NCI-H1105 (cell line): ENCODE measurements at regions not wholly inside any gene's neighbourhood (a gene's known extent, or its start where the extent isn't known, plus 50 kb on each side); places are given as distances from the start of the nearest gene placed in this dataset.
"Not testable (repeated sequence)": the region's sequence is repeated elsewhere in the genome, so short reads cannot be mapped to it uniquely, and the experiment has no call there.

Experiments used
- DNase-seq: peaks from one replicate; lab custom pipeline; 2025; lab: John Stamatoyannopoulos, UW

DNA sequence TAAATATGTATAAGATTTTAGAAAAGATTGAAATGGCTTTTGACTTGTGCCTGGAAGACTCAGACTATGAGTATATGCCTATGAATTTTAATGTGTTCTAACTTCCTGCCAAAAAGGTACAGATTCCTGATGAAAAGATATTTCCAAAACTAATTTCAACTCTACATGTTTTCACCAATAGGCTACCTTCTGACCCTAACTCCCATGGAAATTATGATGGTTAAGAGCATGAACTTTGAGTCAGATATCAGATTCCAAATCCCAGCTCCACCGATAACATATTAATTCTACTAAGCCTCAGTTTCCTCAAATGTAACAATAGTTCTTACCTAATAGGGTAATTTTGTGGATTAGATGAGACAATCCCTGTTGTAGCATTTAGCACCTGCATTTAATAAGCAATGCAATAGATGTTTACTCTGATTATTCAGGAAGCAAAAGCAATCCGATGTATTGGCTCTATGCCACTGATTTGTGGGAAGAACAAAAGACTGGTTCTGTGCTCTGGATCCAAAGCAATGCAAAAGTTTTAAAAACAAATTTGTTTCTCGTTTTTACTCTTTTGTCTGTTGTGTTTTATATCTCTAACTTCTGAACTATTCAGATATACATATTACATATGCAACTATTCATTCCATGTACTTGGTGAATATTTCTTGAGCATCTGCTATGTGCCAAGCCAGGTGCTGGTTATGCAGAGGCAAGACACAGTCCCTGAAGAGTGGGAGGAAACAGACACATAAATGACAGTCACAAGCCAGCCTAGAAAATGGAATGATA, 115.4 kb downstream of the GATA6 start:
- DNase-seq: no peak

DNA sequence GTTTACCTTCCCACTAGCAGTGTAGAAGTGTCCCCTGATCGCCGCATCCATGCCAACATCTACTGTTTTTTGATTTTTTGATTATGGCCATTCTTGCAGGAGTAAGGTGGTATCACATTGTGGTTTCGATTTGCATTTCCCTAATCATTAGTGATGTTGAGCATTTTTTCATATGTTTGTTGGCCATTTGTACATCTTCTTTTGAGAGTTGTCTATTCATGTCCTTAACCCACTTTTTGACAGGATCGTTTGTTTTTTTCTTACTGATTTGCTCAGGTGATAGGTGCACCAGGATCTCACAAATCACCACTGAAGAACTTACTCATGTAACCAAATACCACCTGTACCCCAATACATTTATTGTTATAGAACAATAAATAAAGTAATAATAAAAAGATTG, 114.5 kb downstream of the GATA6 start:
- DNase-seq: not testable (repeated sequence)

DNA sequence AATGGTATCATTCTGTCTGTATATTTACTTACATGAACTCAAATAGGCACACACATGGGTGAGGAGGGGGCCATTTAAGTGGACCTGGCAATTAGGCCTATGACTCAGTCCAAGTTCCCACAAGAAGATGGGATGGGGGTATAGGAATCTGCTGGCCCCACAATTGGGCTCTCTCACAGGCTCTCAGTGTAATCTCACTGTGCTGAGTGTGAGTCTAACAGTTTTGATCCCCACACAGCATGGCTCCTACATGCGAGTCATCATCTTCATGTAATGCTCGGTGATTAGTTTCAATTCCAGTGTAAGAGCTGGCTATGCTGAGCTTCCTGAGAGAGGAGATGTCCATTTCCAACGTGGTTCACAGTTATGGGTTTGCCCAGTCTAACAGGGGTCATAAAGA, 114.0 kb downstream of the GATA6 start:
- DNase-seq: no peak

DNA sequence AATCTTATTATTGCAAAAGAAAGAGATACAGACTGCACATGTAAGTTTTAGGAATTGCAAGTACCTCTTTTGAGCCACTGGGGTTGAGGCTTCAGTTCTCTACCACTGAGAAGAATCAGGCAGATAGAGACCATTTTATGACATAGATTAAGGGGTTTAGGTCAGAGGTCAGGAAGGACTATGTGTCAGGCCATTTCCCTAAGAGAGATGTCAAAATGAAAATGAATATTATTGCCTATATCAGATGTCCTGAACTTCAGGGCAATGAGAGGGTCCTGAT, 113.7 kb downstream of the GATA6 start:
- no peak for DNase-seq

DNA sequence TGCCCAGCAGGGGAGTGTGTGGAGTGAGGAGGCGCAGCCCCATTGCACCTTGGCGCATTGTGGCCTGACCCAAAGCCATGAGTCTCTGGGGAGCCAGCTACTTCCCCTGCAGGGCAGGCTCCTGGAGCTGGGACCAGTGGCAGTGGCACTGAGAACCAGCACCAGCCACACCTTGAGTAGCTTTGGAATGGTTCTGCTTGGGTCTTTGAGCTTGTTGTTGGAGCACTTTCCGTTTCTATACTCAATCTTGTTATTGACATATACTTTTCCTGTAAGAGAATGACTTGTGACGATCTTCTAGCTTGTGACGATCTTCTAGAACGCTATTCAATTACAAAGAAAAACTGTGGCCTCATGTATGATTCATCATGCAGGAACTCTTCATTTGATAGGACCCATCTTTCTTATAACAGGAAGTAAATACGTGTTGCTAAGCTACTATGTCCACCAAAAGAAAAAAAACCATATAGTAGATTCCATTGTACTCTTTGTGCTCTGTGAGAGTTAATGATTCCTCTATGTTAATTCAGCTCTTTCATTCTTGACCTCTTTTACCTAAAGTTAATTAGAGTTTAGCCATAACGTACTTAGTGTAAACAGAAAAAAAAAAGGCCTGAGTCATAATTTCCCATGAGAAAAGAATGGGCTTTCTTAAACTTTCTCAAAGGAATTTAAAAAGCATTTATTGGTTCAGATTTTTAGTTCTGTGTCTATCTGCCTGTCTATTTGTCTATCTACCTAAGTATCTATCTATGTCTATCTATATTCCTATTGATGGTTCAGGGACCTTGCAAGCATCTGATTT, 113.1 kb downstream of the GATA6 start:
- no peak for DNase-seq

DNA sequence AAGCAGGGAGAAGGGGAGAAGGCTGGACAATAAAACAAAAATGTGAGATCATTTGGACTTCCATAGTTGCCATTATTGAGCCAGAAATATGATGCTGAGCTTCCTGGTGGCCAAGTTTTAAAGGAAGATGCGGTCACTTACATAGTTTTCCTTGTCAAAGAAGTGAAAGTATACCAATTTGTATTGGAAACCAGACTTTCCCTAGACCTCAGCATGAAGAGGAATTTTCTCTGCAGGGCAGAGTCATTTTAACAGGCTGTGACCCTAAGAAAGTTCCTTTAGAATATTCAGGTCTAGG, 111.0 kb downstream of the GATA6 start:
- no peak for DNase-seq

DNA sequence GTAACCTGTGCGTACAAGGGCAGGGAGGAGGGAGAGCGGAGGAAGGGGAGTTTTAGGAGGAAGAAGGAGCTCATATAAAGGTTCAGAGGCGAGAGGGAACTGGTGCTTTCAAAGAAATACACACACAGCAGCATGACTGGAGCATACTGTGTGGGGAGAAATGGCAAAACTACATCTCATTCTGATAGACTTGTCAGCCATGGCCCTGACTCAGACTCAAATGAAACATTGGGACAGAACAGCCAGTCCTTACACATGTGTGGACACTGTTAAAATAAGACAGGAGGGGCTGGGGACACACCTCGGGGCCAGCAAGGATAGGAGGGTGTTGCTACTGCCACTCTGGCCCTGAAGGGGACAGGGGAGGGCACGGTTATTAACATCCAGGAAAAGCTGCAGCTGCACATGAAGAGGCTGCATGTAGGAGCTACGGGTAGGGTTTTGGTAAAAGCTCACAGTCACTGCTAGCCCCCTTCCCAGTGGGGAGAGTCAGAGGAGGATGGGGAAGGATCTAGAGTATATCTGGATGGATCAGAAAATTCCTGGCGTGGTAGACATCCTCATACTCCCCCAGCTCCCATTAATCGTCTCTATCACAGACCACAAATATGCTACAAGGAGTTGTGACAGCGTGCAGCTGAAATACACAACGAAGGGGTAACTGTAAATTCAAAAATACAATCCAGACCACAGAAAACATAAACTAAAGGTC, 110.5 kb downstream of the GATA6 start:
- no peak for DNase-seq

DNA sequence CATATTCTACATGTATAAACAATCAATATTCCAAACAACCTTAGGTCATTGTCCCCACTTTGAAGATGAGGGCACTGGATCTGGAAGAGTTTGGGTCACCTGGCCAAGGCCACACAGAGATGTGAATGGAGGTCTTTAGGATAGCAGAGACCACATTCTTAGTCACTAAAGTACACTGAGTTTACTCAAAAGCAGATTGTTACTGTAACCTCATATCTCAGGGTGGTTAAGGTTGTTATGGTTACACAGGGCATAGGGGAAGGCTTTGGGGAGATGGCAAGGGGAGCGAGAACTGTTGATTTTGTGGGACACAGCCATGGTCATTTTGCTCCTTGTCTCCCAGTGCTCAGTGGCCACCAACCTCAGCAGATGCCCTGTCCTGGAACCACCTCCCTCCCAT, 109.4 kb downstream of the GATA6 start:
- no peak for DNase-seq

DNA sequence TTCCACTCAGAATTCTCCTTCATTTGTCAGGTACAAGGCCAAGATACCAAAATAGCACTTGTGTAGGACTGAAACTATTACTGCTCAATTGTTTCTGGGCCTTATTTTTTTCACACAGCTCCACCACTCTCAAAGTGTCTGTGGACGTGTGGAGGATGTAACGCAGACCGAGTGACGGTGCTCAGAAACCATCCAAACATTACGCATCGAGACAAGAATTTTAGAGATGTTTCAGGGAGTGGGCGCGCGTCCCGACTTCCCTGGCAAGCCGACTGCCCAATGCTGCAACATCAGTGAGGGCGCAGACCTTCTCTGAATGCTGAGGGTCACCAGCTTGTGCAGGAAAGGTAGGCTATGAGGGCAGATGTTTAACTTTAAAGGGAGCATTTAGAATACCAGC, 108.4 kb downstream of the GATA6 start:
- DNase-seq: no peak

DNA sequence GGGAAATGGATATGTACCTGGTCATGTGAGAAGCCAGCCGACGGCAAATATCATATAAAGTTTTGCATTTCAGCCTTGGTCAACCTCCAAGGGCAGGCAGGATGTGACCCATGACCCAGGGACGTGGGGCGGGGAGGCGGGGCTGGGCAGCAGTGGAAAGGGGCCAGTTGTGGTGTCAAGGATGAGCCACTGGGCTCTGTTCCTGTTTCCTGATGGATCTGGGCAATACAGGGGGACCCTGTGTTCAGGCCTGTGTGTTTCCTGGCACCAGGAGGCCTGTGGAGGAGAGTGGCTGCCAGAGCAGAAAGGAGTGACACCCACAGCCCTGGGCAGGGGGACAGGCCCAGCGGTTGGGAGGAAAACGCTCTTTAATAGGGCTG, 106.9 kb downstream of the GATA6 start:
- DNase-seq: no peak

DNA sequence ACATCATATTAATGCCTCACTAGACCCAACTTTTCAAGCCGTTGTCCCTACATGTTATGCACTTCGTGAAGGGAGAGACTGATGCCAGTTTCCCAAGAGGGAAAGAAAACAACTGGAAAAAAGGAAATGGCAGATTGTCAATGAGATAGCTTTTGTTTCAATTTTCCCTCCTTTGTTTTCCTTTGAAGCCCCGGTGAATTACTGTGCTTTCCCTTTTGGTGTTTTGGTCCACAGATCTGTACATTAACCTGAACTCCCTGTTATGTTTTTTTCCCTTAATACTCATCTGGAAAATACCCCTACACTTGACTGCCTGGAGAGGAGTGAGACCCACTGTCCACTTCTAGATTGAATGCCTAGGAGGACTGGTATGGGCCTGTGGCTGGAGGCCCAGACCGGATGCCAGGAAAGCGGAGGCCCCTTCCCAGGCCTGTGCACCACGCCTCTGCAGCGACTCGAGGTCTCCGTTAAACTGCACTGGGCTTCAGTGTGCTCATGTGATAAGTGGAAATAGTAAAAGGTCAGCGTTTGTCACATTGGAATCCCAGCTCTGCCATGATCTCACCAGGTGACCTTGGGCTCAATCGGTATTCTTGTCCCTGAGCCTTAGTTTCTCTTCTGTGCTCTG, 106.4 kb downstream of the GATA6 start:
- no peak for DNase-seq

DNA sequence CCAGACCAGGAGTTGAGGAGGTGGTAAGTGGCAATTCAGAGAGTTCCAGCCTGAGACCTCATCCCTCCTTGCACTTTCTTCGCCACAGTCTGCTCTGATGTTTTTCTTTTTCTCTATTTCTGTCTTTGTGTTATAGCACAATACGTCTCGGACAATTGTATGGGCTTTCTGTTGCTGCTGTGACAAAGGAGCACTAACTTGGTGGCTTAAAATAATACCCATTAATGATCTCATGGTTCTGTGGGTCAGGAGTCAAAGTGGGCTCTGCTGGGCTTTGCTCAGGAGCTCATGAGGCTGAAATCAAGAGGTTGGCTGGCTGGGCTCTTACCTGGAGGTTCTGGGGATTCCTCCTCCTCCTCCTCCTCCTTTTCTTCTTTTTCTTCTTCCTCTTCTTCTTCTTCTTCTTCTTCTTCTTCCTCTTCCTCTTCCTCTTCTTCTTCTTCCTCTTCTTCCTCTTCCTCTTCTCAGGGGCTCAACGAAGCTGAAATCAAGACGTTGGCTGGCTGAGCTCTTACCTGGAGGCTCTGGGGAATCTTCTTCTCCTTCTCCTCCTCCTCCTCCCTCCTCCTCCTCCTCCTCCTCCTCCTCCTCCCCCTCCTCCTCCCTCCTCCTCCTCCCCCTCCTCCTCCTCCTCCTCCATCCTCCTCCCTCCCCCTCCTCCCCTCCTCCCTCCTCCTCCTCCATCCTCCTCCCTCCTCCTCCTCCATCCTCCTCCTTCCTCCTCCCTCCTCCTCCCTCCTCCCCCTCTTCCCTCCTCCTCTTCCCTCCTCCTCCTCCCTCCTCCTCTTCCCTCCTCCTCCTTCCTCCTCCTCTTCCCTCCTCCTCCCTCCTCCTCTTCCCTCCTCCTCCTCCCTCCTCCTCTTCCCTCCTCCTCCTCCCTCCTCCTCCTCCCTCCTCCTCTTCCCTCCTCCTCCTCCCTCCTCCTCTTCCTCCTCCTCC, 104.0 kb downstream of the GATA6 start:
- no peak for DNase-seq

DNA sequence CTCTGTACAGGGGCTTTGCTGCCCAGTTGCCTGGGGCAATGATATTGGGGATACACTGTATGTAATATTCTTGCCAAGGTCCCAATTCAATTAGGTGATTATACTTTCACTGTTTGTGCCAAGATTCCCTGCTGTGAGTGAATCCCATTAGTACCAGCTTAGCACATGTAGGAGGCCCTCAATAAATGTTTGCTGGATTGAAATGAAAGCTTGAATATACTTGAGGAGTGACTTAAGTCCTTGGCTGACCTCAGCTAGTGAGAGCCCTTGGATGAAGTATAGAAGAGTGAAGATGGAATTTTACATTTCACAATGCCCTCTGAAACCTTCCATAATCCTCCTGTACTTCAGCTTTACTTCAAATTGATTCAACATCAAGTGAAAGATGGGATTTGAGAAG, 102.9 kb downstream of the GATA6 start:
- no peak for DNase-seq

DNA sequence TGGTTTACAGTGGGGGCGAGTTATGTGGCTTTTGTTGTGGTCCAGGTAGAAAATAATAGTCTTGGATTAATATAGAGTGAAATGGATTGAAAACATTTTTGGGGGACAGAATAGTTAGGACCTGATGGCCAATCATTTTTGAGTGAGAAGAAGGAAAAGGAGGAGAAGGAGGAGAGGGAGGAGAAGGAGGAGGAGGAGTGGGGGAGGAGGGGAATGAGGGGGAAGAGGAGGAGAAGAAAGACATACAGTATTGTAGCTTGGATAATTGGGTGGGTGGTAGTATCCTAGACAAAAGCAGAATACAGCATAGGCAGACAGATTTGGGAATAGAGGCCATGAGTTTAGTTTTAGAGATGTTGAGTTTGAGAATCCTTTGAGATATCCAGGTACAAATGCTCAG, 101.6 kb downstream of the GATA6 start:
- DNase-seq: no peak

DNA sequence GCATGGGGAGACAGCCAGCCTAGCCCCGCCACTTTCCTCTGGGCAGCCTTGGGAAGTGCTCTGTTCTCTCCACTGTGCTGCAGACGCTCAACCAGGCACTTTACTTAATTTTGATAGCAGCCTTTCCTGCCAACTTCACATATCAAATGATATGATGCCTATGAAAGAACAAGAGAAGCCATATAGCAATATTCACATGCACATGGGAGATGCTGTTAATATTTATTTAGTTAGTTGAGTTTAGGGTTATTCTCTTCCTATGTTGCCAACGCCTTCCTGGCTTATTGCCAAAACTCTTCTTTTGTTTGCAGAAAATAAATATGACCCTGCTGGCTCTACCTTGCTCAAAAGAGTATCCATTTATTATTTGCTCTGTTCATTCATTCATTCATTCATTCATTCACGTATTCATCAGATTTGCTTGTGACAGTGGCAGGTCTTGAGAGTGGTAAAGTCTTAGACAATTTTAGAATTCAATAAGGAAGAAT, 99.3 kb downstream of the GATA6 start:
- peak; percentile 72 for DNase-seq

DNA sequence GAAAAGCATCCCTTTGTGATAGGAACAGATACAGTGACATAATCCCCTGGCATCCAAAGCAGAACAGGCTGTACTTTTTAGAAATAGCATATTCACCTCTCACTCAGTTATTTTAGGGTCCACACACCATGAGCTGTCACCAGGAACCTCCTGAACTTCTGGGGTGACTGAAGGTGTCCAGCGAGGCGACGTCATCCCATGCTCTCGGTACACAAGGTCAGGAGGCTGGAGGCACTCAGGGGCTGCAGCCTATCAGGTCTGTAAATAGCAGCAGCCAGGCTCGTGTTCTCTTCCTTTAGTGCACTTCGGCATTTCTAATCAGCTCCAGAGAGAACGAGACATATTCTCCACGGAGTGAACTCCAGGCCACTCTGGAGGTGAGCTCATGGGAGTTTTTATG, 98.3 kb downstream of the GATA6 start:
- no peak for DNase-seq

DNA sequence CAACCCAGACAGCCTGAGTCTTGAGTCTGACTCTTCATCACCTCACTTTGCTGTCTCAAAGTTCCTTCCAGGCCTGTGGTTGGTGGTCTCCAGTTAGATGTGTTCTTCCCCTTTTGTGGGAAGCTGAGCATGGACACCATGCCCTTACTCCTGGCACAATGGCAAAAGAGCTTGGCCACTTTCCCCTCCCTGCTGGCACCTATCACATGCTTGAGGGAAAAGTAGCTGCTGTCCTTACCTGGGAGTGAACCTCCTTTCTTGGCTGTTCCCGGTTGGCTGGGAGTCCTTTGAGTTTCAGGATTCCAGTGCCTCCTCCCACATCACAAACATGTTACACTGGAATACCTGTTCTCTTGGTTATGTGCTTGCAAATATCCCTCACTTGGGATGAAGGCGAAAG, 97.8 kb downstream of the GATA6 start:
- DNase-seq: no peak

DNA sequence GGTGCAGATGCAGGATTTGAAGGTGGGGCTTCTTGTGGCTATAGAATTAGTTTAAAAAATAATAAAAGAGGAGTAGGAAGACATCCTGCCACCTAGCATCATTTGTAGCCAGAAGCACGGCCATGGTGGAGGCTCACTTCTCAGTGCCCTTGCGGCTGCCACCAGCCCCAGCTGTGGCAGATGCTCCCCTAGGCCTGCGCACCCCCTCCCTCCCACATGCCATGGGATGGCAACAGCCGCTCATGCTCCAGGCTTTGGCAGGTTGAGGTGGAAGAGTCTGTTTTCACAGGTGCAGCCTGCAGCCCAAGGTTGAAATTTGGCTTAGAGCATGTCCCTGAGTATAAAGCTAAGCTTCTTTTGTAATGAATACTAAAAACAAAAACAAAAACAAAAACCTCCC, 96.4 kb downstream of the GATA6 start:
- DNase-seq: no peak

DNA sequence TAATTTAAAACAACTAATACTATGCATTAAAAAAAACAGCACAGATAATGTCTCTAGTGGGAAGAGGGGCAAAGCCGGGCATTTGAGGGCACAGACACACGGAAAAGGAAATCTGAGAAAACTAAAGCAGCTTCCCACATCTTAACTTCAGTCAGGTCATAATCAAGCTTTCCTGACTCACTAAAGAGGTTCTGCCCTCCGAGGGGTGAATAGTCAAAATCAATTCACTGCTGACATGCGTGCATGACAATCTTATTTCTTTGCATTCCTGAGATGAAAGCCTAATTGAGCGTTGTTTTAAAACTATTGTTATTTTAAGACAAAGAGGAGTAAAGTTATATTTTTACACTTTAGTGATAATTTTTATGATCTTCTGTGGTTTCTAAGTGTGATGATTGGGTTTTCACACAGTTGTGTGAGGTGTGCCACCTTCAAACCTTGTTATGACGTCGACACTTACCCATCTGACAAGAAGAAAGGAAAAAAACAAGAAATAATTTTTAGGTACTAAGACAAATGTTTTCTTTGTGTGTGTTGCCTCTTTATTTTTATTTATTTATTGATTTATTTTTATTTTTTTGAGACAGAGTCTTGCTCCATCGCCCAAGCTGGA, 90.9 kb downstream of the GATA6 start:
- DNase-seq: no peak

DNA sequence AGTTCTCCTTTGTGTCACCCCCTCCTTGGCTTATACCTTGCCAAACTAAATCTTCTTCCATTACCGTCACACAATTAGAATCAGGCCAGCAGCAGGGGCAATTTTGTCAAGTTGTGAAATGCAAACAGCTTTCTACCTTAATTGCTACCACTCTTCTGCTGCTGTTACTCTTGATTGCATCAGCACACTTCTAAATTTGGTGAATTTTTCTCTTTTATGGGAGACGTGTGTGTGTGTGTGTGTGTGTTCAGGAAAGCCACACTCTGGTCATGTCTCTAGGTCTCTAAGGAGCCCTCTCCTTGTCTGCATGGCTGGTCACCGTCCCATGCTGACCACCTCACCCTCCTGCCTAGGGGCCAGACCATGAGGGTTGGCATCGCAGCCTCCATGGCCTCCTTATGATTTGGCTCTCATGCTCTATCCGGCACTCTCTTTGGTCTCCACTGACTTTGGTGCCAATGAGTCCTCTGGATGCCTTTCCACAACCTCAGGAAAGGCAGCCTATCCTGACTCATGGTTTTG, 87.7 kb downstream of the GATA6 start:
- no peak for DNase-seq

DNA sequence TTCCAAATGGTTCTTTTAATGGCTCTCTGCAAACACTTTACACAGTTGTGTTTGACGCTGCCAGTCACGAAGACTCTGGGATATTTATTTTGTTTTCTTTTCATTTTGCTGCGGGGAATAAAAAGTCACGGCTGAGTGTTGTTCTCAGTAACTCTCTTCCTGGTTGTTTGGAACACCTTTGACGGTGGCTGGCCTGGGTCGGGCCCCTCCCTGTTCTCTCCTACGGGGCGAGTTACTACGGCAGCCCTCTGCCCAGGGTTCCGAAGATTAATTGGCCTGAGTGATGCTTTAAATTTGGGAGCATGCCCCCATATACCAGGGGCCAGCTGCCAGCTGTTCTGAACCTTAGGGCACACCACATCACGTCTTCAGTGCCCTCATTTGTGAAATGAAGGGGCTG, 84.7 kb downstream of the GATA6 start:
- no peak for DNase-seq
